ENCODE measurements at regions not wholly inside any gene's neighbourhood (a gene's known extent, or its start where the extent isn't known, plus 50 kb on each side); places are given as distances from the start of the nearest gene placed in this dataset.

DNA sequence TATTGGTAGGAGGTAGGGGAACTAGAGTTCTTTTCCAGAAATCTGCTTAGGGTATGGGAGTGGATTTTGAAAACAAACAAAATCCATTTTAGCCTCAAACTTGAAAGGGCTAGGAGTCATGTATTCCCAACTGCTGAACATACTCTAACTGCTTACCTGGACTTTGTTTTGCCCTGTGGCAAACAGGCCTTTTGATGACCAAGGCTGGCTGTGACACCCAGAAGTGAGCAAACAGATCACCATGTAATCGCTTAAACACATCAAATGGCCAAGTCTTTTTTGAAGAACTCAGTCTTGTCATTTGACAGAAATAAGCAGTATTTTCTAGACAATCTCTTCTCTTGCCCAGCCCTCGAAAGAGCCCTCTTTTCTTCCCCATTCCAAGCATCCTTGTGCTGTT lies 203.4 kb downstream of the KIT start:
- DNase-seq (ENCODE audit: low read depth): no peak
- no peak overlapping the region for H3K4me3 ChIP-seq (ENCODE audit: low read depth, low read length)

DNA sequence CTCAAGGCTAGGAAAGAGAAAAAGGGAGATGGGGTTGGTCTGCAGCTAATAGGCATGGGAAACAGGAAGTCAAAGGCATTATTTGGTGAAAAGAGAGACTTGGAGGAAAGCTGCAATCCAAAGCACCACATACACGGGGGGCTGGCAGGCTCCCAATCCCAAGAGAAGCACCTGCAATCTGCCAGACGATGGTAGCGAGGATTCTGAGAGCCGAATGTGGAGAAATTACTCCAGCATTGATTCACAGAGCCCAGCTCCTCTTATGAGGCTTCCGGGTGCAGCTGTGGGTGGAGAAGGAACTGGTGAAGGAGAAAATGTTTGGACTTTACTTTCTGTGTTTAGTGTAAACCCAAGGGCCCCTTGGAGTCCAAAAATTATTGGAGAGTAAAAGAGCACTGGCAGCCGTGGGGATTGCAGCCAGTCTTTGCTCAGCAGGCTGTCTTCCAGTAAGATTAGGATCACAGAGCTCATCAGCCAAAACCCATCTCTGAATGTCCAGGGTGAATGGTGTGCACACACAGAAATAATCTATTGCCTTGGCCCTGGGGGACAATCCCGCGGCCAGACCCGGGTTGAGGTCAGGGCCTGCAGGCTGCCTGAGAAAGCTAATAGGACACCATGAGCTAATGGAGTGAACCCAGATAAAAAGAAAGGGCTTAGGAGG lies 197.6 kb downstream of the KIT start:
- TF ChIP-seq, protein P1, sequence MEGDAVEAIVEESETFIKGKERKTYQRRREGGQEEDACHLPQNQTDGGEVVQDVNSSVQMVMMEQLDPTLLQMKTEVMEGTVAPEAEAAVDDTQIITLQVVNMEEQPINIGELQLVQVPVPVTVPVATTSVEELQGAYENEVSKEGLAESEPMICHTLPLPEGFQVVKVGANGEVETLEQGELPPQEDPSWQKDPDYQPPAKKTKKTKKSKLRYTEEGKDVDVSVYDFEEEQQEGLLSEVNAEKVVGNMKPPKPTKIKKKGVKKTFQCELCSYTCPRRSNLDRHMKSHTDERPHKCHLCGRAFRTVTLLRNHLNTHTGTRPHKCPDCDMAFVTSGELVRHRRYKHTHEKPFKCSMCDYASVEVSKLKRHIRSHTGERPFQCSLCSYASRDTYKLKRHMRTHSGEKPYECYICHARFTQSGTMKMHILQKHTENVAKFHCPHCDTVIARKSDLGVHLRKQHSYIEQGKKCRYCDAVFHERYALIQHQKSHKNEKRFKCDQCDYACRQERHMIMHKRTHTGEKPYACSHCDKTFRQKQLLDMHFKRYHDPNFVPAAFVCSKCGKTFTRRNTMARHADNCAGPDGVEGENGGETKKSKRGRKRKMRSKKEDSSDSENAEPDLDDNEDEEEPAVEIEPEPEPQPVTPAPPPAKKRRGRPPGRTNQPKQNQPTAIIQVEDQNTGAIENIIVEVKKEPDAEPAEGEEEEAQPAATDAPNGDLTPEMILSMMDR (conservative IDR thresholded peaks at IDR 0.05; ENCODE audit: low read depth, low read length): no peak
- DNase-seq (ENCODE audit: low read depth): no peak
- H3K4me3 ChIP-seq (ENCODE audit: low read depth, low read length): no peak overlapping the region

More for the DNA sequence above, 203.4 kb downstream of the KIT start:
- TF ChIP-seq, protein P1 (conservative IDR thresholded peaks at IDR 0.05; ENCODE audit: low read depth, low read length): no peak

DNA sequence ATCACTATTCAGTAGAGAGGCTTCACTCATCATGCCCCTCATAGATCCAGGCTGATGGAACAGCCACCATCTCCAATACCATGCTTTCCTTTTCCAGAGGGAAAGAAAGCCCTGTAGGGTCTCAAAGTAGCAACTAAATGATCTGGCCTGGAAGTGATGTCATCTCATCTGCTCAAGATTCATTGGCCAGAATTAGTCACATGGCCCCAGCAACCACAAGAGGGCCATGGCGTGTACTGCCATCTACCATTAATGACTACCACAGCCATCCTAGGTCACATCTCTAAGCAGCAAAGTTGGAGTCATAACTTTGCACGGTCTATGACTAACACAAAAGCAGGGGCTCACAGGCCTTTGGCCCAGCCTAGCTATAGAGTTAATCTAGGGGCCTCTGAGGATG lies 194.8 kb downstream of the KIT start:
- TF ChIP-seq, protein P1 (conservative IDR thresholded peaks at IDR 0.05; ENCODE audit: low read depth, low read length): no peak
- DNase-seq (ENCODE audit: low read depth): no peak
- H3K4me3 ChIP-seq (ENCODE audit: low read depth, low read length): no peak overlapping the region

DNA sequence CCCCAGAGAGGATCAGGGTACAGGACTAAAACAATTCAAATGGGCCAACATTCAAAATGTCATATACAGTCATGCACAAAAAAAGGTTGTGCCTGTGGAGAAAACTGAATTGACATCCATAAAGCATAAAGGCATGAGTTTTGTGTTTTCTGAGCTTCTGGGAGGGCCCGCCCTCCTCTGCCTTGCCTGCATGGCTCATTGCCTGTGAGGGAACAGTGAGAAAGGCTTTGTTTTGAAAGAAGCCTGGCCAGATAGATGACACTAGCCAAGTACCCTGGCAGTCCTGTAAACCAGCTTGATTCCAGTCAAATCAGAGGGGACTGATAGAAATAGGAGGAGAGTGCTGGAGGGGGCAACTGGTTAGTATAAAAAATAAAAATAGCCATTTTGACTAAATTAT lies 194.3 kb downstream of the KIT start:
- TF ChIP-seq, protein P1 (conservative IDR thresholded peaks at IDR 0.05; ENCODE audit: low read depth, low read length): no peak
- H3K4me3 ChIP-seq (ENCODE audit: low read depth, low read length): no peak overlapping the region
- DNase-seq (ENCODE audit: low read depth): no peak

DNA sequence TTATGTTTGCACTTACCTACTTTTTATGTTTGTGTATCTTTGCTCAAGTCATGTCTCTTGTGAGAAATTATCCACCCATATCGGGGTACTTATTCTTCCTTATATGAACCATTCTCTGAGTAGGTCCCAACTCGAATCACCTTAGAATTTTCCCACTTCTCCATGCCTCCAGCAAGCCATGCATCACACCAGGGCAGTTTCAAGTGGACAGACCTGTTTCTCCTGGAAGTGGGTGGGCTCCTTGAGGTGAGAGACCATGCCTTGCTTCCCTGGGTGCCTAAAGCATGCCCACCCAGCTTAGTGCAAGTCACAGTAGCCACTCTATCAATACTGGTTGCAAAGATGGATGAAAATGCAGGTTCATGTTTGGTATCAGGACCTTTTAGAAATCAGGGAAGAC lies 187.2 kb downstream of the KIT start:
- DNase-seq (ENCODE audit: low read depth): no peak
- TF ChIP-seq, protein P1 (conservative IDR thresholded peaks at IDR 0.05; ENCODE audit: low read depth, low read length): no peak
- no peak overlapping the region for H3K4me3 ChIP-seq (ENCODE audit: low read depth, low read length)

DNA sequence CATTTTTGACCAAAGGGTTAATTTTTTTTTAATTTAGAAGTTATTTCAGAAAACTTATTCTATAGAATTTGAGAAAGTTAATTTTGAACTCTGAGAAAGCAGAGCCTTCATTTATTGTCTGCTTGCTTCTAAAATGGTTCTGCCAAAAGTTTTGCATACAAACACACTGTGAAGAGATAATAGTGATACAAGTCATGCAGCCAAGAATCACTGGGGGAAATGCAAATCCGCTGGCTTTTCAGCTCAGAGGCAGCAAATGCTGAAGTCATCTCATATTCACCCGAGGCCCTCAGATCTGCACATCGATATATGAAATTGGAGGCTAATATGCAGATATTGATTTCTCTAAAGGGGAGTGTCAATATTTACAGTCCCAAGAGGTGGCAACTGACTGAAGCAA lies 186.2 kb downstream of the KIT start:
- DNase-seq (ENCODE audit: low read depth): no peak
- TF ChIP-seq, protein P1 (conservative IDR thresholded peaks at IDR 0.05; ENCODE audit: low read depth, low read length): no peak
- H3K4me3 ChIP-seq (ENCODE audit: low read depth, low read length): no peak overlapping the region

DNA sequence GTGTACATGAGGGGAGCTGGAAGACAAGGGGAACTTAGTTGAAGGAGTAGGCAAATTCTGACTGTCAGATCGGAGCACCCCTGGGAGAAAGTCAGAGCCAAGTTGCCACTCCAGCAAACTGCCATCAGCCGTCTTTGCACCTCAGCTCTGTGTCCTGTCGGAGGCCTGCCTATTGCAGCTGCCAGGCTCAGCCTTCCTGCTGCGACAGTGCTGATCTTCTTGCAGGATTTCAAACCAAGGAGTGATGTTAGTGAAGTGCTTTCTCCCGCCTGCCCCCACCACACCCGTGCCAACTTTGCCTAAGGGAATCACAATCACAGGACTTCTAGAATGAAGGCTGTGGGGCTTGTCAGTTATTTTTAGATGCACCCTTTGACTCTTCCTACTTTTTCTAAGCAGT lies 185.3 kb downstream of the KIT start:
- TF ChIP-seq, protein P1 (conservative IDR thresholded peaks at IDR 0.05; ENCODE audit: low read depth, low read length): no peak
- H3K4me3 ChIP-seq (ENCODE audit: low read depth, low read length): no peak overlapping the region

More for the DNA sequence above, 185.3 kb downstream of the KIT start:
- DNase-seq (ENCODE audit: low read depth): no peak
